GM12865 (cell line): ENCODE measurements at regions not wholly inside any gene's neighbourhood (a gene's known extent, or its start where the extent isn't known, plus 50 kb on each side); places are given as distances from the start of the nearest gene placed in this dataset.
"Not testable (repeated sequence)": the region's sequence is repeated elsewhere in the genome, so short reads cannot be mapped to it uniquely, and the experiment has no call there.

Source experiments
- DNase-seq: peaks from one replicate; pipeline ENCODE4 v3.0.0; 2010; ENCODE audit warnings: low read depth
- H3K4me3 ChIP-seq: 2 replicates; pipeline ENCODE4 v1.5.1; 2011; ENCODE audit warnings: mild to moderate bottlenecking, low read depth, low read length, control low read depth
- TF ChIP-seq, protein P1 (sequence below): IDR thresholded peaks from 2 replicates; pipeline ENCODE4 v1.5.1; 2011; ENCODE audit warnings: low read length, control low read depth, low read depth, inconsistent platforms; ENCODE audit not compliant: insufficient read depth; ENCODE audit errors: missing control alignments

DNA sequence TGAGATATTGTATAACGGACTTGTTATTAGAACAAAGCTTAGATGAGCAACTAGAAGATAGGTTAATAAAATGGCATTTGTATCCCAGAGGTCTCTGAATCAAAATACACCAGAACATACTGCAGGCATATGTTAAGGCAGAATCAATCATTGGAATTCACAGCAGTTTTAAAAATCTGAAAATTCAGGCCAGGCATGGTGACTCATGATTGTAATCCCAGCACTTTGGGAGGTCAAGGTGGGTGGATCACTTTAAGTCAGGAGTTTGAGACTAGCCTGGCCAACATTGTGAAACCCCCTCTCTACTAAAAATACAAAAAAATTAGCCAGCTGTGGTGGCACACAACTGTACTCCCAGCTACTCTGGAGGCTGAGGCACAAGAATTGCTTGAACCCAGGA, 405.2 kb downstream of the ZEB2 start:
- DNase-seq: no peak
- TF ChIP-seq, protein P1, sequence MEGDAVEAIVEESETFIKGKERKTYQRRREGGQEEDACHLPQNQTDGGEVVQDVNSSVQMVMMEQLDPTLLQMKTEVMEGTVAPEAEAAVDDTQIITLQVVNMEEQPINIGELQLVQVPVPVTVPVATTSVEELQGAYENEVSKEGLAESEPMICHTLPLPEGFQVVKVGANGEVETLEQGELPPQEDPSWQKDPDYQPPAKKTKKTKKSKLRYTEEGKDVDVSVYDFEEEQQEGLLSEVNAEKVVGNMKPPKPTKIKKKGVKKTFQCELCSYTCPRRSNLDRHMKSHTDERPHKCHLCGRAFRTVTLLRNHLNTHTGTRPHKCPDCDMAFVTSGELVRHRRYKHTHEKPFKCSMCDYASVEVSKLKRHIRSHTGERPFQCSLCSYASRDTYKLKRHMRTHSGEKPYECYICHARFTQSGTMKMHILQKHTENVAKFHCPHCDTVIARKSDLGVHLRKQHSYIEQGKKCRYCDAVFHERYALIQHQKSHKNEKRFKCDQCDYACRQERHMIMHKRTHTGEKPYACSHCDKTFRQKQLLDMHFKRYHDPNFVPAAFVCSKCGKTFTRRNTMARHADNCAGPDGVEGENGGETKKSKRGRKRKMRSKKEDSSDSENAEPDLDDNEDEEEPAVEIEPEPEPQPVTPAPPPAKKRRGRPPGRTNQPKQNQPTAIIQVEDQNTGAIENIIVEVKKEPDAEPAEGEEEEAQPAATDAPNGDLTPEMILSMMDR: no peak

DNA sequence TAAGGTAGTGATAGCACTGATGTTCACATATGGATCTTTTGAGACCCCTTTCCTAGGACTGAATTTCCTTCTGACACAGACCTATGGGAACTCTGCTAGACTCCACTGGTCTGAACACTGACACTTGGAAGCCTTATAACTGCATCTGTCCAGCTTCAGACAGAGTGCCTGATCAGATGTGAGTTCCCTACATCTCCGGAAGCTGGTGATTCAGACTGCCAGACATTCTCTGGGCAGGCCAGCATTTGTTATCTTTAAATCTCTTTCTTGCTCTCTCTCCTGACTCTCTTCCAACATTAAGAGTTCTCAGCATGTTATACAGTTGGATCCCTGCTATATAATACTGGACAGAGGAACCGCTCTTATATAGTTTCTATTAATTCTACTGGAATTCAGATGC, 408.5 kb downstream of the ZEB2 start:
- TF ChIP-seq, protein P1: no peak
- H3K4me3 ChIP-seq: no peak overlapping the region
- DNase-seq: no peak

More for the DNA sequence above, 405.2 kb downstream of the ZEB2 start:
- no peak overlapping the region for H3K4me3 ChIP-seq

DNA sequence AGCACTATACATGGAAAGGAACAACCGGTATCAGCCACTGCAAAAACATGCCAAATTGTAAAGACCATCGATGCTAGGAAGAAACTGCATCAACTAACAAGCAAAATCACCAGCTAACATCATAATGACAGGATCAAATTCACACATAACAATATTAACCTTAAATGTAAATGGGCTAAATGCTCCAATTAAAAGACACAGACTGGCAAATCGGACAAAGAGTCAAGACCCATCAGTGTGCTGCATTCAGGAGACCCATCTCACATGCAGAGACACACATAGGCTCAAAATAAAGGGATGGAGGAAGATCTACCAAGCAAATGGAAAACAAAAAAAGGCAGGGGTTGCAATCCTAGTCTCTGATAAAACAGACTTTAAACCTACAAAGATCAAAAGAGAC, 413.8 kb downstream of the ZEB2 start:
- H3K4me3 ChIP-seq, DNase-seq: not testable (repeated sequence)

DNA sequence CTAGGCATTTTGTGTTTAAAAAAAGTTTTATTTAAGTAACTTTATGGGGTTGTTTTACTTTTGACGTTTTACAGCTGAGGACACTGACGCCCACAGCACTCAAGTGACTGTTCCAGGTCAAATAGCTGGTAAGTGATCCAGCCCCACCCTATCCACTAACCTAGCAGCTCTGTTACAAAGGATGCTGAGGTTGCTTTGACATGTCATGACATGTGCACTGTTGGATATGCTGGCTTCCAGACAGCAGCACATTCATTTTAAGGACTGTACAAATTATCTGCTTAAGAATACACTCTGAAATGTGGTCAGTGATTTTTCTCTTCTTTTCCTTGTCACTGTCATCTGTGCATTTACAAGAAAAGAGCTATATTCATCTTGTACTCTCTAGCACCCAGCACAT, 417.5 kb downstream of the ZEB2 start:
- DNase-seq: no peak
- TF ChIP-seq, protein P1: no peak
- H3K4me3 ChIP-seq: no peak overlapping the region

DNA sequence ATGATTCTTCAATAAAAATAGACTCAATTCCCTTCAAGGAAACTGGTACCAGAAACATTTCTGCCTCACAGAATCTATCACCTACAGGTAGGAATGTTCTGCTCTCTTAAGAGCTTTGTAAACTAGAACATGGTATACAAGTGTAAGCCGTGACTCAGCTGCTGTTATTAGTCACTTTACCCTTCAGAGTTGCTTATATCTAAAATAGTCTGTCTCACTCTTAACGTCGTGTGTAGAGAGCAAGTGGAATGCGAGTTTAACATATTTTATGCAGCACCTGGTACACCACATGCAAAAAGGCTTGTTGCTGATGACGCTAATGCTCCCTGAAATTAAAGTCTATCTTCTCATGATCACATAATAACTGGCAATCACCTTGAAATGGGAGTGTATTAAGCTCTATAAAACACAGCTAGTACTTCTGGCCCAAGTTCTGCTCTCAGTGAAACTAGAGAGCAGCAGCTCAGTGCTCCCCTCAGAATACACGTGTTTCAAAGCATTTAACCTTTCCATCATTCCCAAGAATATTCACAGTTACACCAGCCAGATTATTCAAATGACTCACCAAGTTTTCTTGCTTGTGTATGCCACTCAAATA, 420.0 kb downstream of the ZEB2 start:
- H3K4me3 ChIP-seq: no peak overlapping the region
- DNase-seq: no peak
- TF ChIP-seq, protein P1: no peak

DNA sequence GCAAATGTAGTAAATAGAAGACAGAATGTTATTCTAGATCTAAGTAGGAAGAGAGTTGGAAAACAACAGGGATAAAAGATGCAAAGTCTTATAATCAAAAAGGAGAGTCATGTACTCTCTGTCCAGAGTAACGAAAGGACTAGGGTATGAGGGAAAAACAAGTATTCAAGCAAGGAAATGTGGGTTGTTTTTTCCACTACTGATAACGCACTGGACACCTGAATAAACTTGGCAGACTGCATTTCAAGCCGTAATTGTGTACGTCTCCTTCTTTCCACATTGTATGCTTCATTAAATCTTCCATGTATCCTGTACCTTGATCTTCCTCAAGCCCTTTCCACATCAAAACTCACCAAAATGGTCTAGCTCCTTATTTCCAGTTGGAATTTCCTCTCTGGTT, 420.6 kb downstream of the ZEB2 start:
- TF ChIP-seq, protein P1: no peak
- H3K4me3 ChIP-seq: no peak overlapping the region
- no peak for DNase-seq

DNA sequence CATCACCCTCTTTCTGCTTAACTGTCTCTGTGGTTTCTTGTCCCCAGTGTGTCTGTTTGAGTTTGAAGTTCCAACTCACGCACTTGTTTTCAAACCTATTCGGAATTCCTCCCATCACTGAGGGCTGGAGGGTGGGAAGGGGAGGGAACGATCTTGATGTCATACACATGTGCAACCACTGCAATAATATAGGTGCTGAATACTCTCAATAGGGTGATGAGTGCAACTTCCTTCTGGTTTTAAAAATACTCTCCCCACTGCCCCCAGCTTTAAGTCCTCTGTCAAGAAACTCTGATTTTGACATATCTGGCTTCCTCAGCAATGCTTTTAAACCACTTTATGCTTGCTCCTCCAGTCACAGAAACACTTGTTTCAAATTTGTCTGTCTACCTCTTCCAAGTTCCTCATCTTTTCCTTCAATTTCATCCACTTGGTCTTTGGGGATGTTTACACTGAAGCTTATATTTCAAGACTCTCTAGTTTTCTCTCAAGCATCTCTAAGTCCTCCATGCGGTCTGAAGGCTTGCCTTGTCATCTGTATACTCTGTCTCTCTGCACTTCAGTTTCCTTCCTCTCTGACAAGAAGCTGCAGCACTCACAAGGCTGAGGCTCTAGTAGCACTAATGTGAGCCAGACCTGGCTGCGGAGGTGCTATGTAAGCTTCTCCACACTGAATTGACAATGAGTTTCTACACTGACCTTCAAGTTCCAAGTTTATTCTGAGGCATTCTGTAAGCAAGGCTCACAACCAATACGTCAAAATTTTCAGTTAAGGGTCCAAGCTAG, 422.3 kb downstream of the ZEB2 start:
- DNase-seq: no peak
- TF ChIP-seq, protein P1: no peak
- H3K4me3 ChIP-seq: no peak overlapping the region
